ENCODE measurements at regions not wholly inside any gene's neighbourhood (a gene's known extent, or its start where the extent isn't known, plus 50 kb on each side); places are given as distances from the start of the nearest gene placed in this dataset.

DNA sequence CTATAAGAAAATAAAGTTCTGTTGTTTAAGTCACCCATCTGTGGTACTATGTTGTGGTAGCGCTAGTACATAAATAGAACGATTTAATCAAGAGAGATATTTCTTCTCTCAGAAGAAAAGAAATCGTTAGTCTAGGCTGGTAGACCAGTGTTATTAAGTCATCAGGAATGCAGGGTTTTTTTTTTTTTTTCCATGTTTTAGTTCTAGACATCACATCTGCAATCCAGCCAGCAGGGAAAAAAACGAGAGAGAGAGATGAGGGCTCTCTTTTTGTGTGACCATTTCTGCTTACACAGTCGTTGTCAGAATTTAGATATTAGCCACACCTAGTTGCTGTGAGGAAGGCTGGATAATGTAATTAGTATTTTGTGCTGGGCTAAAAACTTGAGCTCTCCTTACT is 417.4 kb downstream of the TMA16 start:
- TF ChIP-seq, protein P1, sequence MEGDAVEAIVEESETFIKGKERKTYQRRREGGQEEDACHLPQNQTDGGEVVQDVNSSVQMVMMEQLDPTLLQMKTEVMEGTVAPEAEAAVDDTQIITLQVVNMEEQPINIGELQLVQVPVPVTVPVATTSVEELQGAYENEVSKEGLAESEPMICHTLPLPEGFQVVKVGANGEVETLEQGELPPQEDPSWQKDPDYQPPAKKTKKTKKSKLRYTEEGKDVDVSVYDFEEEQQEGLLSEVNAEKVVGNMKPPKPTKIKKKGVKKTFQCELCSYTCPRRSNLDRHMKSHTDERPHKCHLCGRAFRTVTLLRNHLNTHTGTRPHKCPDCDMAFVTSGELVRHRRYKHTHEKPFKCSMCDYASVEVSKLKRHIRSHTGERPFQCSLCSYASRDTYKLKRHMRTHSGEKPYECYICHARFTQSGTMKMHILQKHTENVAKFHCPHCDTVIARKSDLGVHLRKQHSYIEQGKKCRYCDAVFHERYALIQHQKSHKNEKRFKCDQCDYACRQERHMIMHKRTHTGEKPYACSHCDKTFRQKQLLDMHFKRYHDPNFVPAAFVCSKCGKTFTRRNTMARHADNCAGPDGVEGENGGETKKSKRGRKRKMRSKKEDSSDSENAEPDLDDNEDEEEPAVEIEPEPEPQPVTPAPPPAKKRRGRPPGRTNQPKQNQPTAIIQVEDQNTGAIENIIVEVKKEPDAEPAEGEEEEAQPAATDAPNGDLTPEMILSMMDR (IDR thresholded peaks at IDR 0.05), result no peak
- no peak for TF ChIP-seq POLR2A (IDR thresholded peaks at IDR 0.05)
